OCI-LY3 (cell line): ENCODE measurements at regions not wholly inside any gene's neighbourhood (a gene's known extent, or its start where the extent isn't known, plus 50 kb on each side); places are given as distances from the start of the nearest gene placed in this dataset.
"Not testable (repeated sequence)": the region's sequence is repeated elsewhere in the genome, so short reads cannot be mapped to it uniquely, and the experiment has no call there.

Experiments
- H2AFZ ChIP-seq: fragments of 200-600, 300-600 bp; shearing (Covaris generic); 2 replicates; pipeline ENCODE4 v1.6.0; 2014; ENCODE audit warnings: antibody characterized with exemption, low read depth, low read length
- H3K27ac ChIP-seq: fragments of 200-600, 300-600 bp; sonication (generic); 2 replicates; pipeline ENCODE4 v1.5.1; 2014; ENCODE audit warnings: mild to moderate bottlenecking, low read length, moderate library complexity, mixed read lengths
- H3K27me3 ChIP-seq: fragments of 200-600, 300-600 bp; sonication (generic); 2 replicates; pipeline ENCODE4 v1.6.1; 2014; ENCODE audit warnings: low read depth, low read length, mixed read lengths
- H3K36me3 ChIP-seq: fragments of 200-600, 300-600 bp; sonication (generic); replicated peaks from 2 replicates; pipeline ENCODE3; 2014; ENCODE audit warnings: low read depth, low read length, mixed read lengths
- H3K4me1 ChIP-seq: fragments of 300-600, 200-600 bp; sonication (generic); 2 replicates; pipeline ENCODE4 v1.6.1; 2014; ENCODE audit warnings: low read length, mixed read lengths
- H3K4me2 ChIP-seq: fragments of 200-600, 300-600 bp; sonication (generic); 2 replicates; pipeline ENCODE4 v1.6.1; 2014; ENCODE audit warnings: low read length, mixed read lengths
- H3K4me3 ChIP-seq: fragments of 300-600, 200-600 bp; sonication (generic); 2 replicates; pipeline ENCODE4 v1.5.1; 2014; ENCODE audit warnings: antibody characterized with exemption, mild to moderate bottlenecking, low read length, moderate library complexity
- H3K79me2 ChIP-seq: fragments of 300-600, 200-600 bp; shearing (Covaris generic); 2 replicates; pipeline ENCODE4 v1.6.1; 2014; ENCODE audit warnings: mild to moderate bottlenecking, low read length, mixed read lengths
- H3K9ac ChIP-seq: fragments of 300-600, 200-600 bp; shearing (Covaris generic); 2 replicates; pipeline ENCODE4 v1.6.0; 2014; ENCODE audit warnings: mild to moderate bottlenecking, low read length, moderate library complexity
- H3K9me3 ChIP-seq: fragments of 200-600, 300-600 bp; shearing (Covaris generic); 2 replicates; pipeline ENCODE4 v1.6.1; 2014; ENCODE audit warnings: low read length, mixed read lengths; ENCODE audit not compliant: insufficient read depth
- H4K20me1 ChIP-seq: fragments of 200-600, 300-600 bp; sonication (generic); 2 replicates; pipeline ENCODE4 v1.6.1; 2016; ENCODE audit warnings: low read length, mixed read lengths; ENCODE audit not compliant: insufficient read depth
- EZH2phosphoT487 ChIP-seq: fragments of 200-600 bp; shearing (Covaris generic); IDR thresholded peaks from 2 replicates; pipeline ENCODE4 v1.6.1; 2018; ENCODE audit warnings: antibody characterized with exemption, mixed run types, low read depth
- TF ChIP-seq, protein P1 (sequence below): fragments of 200-600, 300-600 bp; sonication (generic); IDR thresholded peaks from 2 replicates; pipeline ENCODE4 v1.5.1; 2014; ENCODE audit warnings: antibody characterized with exemption, low read length, low read depth

DNA sequence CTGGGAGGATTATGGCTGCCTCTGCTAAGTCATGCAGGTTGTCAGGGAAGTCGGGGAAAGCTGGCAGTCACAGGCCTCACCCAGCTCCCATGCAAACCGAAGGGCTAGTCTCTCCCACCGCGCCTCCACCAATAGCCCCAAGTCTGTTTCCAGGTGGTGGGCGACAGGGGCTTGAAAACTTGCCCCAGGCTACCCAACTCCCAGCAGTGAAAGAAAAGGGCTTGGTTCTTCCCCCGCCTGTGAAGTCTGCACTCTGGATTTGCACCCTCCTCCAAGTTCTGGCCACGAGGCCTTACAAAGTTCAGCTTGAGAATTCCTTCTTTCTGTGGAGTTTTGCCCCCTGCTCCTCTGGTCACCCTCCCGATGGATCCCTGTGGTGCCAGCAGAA lies 99.9 kb upstream of the CHST15 start:
- Histone ChIP-seq H3K79me2 (no peaks in the 10 kb centered on the region), H3K36me3 (no peaks in the 10 kb centered on the region), H3K27me3 (no peaks in the 10 kb centered on the region), H3K9ac (no peak overlapping the region), H3K27ac (no peak overlapping the region), H3K4me1 (no peaks in the 10 kb centered on the region), H3K4me3 (no peak overlapping the region), H3K4me2 (no peak overlapping the region), H2AFZ (no peak overlapping the region), H4K20me1 (no peaks in the 10 kb centered on the region), H3K9me3 (no peaks in the 10 kb centered on the region)
- no peak for TF ChIP-seq EZH2phosphoT487
- TF ChIP-seq, protein P1, sequence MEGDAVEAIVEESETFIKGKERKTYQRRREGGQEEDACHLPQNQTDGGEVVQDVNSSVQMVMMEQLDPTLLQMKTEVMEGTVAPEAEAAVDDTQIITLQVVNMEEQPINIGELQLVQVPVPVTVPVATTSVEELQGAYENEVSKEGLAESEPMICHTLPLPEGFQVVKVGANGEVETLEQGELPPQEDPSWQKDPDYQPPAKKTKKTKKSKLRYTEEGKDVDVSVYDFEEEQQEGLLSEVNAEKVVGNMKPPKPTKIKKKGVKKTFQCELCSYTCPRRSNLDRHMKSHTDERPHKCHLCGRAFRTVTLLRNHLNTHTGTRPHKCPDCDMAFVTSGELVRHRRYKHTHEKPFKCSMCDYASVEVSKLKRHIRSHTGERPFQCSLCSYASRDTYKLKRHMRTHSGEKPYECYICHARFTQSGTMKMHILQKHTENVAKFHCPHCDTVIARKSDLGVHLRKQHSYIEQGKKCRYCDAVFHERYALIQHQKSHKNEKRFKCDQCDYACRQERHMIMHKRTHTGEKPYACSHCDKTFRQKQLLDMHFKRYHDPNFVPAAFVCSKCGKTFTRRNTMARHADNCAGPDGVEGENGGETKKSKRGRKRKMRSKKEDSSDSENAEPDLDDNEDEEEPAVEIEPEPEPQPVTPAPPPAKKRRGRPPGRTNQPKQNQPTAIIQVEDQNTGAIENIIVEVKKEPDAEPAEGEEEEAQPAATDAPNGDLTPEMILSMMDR: no peak

DNA sequence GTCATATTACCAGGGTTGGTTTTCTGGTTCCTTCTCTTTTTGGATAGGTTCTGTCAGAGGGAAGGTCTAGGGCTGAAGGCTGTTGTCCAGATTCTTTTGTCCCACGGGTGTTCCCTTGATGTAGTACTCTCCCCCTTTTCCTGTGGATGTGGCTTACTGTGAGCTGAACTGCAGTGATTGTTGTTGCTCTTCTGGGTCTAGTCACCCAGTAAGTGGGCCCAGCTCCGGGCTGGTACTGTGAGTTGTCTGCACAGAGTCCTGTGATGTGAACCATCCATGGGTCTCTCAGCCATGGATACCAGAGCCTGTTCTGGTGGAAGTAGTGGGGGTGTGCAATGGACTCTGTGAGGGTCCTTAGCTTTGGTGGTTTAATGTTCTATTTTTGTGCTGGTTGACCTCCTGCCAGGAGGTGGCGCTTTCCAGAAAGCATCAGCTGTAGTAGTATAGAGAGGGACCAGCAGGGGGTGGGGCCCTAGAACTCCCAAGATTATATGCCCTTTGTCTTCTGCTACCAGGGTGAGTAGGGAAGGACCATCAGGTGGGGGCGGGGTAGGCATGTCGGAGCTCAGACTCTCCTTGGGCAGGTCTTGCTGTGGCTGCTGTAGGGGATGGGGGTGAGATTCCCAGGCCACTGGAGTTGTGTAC lies 99.4 kb upstream of the CHST15 start:
- H3K9ac ChIP-seq, H2AFZ ChIP-seq: not testable (repeated sequence)

DNA sequence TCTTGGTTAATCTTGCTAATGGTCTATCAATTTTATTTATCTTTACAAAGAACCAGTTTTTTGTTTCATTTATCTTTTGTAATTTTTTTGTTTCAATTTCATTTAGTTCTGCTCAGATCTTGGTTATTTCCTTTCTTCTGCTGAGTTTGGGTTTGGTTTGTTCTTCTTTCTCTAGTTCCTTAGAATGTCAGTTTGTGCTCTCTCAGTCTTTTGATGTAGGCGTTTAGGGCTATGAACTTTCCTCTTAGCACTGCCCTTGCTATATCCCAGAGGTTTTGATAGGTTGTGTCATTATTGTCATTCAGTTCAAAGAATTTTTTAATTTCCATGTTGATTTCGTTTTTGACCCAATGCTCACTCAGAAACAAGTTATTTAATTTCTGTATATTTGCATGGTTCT lies 97.1 kb upstream of the CHST15 start:
- H3K9ac ChIP-seq, H4K20me1 ChIP-seq, H2AFZ ChIP-seq, H3K27me3 ChIP-seq, H3K4me3 ChIP-seq, H3K4me1 ChIP-seq, H3K4me2 ChIP-seq, H3K79me2 ChIP-seq, H3K9me3 ChIP-seq, H3K36me3 ChIP-seq, H3K27ac ChIP-seq: not testable (repeated sequence)

More for the DNA sequence above, 99.4 kb upstream of the CHST15 start:
- not testable (repeated sequence) for H3K4me1 ChIP-seq, H3K27ac ChIP-seq, H3K4me2 ChIP-seq, H3K36me3 ChIP-seq, H4K20me1 ChIP-seq, H3K79me2 ChIP-seq, H3K4me3 ChIP-seq, H3K9me3 ChIP-seq, H3K27me3 ChIP-seq

DNA sequence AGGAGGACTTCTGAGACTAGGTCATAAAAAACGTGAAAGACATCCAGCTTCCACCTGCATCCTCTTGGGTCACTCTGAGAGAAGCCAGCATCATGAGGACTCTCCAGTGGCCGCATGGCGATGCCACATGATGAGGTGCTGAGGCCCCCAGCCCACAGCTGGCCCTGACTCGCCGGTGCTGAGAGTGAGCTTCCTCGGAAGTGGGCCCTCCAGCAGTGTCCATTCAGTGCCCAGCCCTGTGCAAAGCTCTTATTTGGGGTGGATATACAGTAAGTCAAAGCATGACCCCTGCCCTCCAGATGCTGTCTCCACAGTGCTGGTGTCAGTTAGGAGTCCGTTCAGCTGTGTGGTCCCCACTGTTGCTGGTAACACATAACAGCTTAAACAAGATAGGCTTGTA lies 93.6 kb upstream of the CHST15 start:
- TF ChIP-seq, protein P1: no peak
- no peak for TF ChIP-seq EZH2phosphoT487
- Histone ChIP-seq H4K20me1 (no peaks in the 10 kb centered on the region), H3K36me3 (no peaks in the 10 kb centered on the region), H3K4me2 (no peak overlapping the region), H2AFZ (no peak overlapping the region), H3K4me3 (no peak overlapping the region), H3K9me3 (no peaks in the 10 kb centered on the region), H3K27ac (no peak overlapping the region), H3K4me1 (peaks cover 6% of the 10 kb centered on the region; the same call in 1 of the 2 replicates), H3K27me3 (no peaks in the 10 kb centered on the region), H3K79me2 (no peaks in the 10 kb centered on the region), H3K9ac (no peak overlapping the region)

DNA sequence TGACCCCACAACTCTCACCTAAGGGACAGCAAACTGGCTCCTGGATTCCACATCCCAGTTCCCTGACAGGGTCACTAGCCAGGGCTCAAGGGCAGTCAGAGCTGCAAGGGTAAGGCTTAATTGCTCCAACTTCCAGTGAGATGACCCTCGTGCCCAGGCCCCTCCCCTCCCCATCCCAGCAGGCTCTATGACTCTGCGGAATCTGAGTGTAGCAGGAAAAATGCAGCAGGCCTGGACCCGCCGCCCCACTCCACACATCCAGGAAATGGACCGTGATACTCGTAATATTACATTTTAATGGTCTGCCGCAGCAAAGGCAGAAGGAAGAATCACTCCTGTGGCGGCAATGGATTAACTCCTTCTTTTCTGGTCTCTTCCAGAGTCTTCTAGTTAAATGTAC lies 91.7 kb upstream of the CHST15 start:
- Histone ChIP-seq H3K9me3 (no peaks in the 10 kb centered on the region), H4K20me1 (no peaks in the 10 kb centered on the region), H3K27me3 (no peaks in the 10 kb centered on the region), H2AFZ (no peak overlapping the region), H3K4me1 (peaks cover 15% of the 10 kb centered on the region), H3K27ac (no peak overlapping the region), H3K4me2 (no peak overlapping the region), H3K4me3 (no peak overlapping the region), H3K79me2 (no peaks in the 10 kb centered on the region), H3K9ac (no peak overlapping the region), H3K36me3 (no peaks in the 10 kb centered on the region)
- no peak for TF ChIP-seq EZH2phosphoT487
- TF ChIP-seq, protein P1: no peak
